Lower lobe of right lung (tissue), 2 donors: ENCODE measurements at regions not wholly inside any gene's neighbourhood (a gene's known extent, or its start where the extent isn't known, plus 50 kb on each side); places are given as distances from the start of the nearest gene placed in this dataset.

Source experiments
- ATAC-seq, 2 donors: fragments of 200-7000 bp; cut with Tn5 transposase; one replicate each; pipeline ENCODE4 v1.9.1; 2020 to 2022; ENCODE audit warnings: mild to moderate bottlenecking in 2 of 2, moderate library complexity in 2 of 2
- DNase-seq: peaks from one replicate; pipeline ENCODE4 v3.0.0-alpha.2; 2020
- H3K27ac ChIP-seq: fragments of 200-600 bp; one replicate; pipeline ENCODE4 v1.8.0; 2022
- H3K27me3 ChIP-seq: fragments of 200-600 bp; one replicate; pipeline ENCODE4 v1.8.0; 2022; ENCODE audit warnings: low read depth
- H3K36me3 ChIP-seq: fragments of 200-600 bp; one replicate; pipeline ENCODE4 v1.8.0; 2022; ENCODE audit warnings: mild to moderate bottlenecking
- H3K4me1 ChIP-seq: fragments of 200-600 bp; one replicate; pipeline ENCODE4 v1.8.0; 2022
- H3K4me3 ChIP-seq: fragments of 200-600 bp; one replicate; pipeline ENCODE4 v1.8.0; 2022; ENCODE audit warnings: mild to moderate bottlenecking
- H3K9me3 ChIP-seq: fragments of 200-600 bp; one replicate; pipeline ENCODE4 v1.8.0; 2022
- CTCF ChIP-seq: fragments of 200-600 bp; IDR thresholded peaks from one replicate; pipeline ENCODE4 v1.8.0; 2022; ENCODE audit warnings: antibody characterized with exemption, mild to moderate bottlenecking
- intact Hi-C: fragments of 100-400 bp; cut with DNase I; formaldehyde crosslinking; loops from one replicate; pipeline ENCODE4 v1.11.0; 2022
- donor health status: DM: no; HTN: yes; CAD: no; lungs with severe emphysema.

GRCh38 chr12:41920355-41920754 is 224.3 kb downstream of the GXYLT1 start:
- Histone ChIP-seq H3K4me1 (peaks cover 7% of the 10 kb centered on the region), H3K36me3 (no peaks in the 10 kb centered on the region), H3K9me3 (no peaks in the 10 kb centered on the region), H3K27ac (no peak overlapping the region), H3K27me3 (no peaks in the 10 kb centered on the region), H3K4me3 (no peak overlapping the region)
- no peak for TF ChIP-seq CTCF
- DNase-seq, result no peak
- intact Hi-C loops, result no loop called here
- no peak for ATAC-seq

GRCh38 chr12:41919526-41920261 is 225.0 kb downstream of the GXYLT1 start:
- Histone ChIP-seq H3K4me3 (no peak overlapping the region), H3K4me1 (peaks cover 7% of the 10 kb centered on the region), H3K36me3 (no peaks in the 10 kb centered on the region), H3K27ac (no peak overlapping the region), H3K9me3 (no peaks in the 10 kb centered on the region), H3K27me3 (no peaks in the 10 kb centered on the region)
- no peak for DNase-seq
- no peak for ATAC-seq
- intact Hi-C loops, result no loop called here
- TF ChIP-seq CTCF, result no peak

GRCh38 chr12:41919048-41919447 is 225.6 kb downstream of the GXYLT1 start:
- no peak overlapping the region for H3K27ac ChIP-seq
- no peaks in the 10 kb centered on the region for H3K9me3 ChIP-seq
- intact Hi-C loops, result no loop called here
- H3K4me1 ChIP-seq, result peaks cover 7% of the 10 kb centered on the region
- H3K27me3 ChIP-seq, result no peaks in the 10 kb centered on the region
- ATAC-seq (no peak), DNase-seq (no peak)
- no peaks in the 10 kb centered on the region for H3K36me3 ChIP-seq
- no peak for TF ChIP-seq CTCF
- H3K4me3 ChIP-seq, result no peak overlapping the region

GRCh38 chr12:41917938-41918341 is 226.7 kb downstream of the GXYLT1 start:
- peaks cover 7% of the 10 kb centered on the region for H3K4me1 ChIP-seq

GRCh38 chr12:41917181-41917580 is 227.5 kb downstream of the GXYLT1 start:
- intact Hi-C loops, result no loop called here
- no peak for TF ChIP-seq CTCF
- H3K27me3 ChIP-seq, result no peaks in the 10 kb centered on the region
- DNase-seq (no peak), ATAC-seq (no peak)
- H3K36me3 ChIP-seq, result no peaks in the 10 kb centered on the region
- H3K27ac ChIP-seq, result no peak overlapping the region
- peaks cover 7% of the 10 kb centered on the region for H3K4me1 ChIP-seq
- H3K9me3 ChIP-seq, result no peaks in the 10 kb centered on the region
- H3K4me3 ChIP-seq, result no peak overlapping the region

More at GRCh38 chr12:41917938-41918341, 226.7 kb downstream of the GXYLT1 start:
- DNase-seq, result no peak
- Histone ChIP-seq H3K36me3 (no peaks in the 10 kb centered on the region), H3K4me3 (no peak overlapping the region), H3K27me3 (no peaks in the 10 kb centered on the region), H3K9me3 (no peaks in the 10 kb centered on the region), H3K27ac (no peak overlapping the region)
- intact Hi-C loops, result no loop called here
- ATAC-seq, result no peak
- TF ChIP-seq CTCF, result no peak
